ENCODE measurements at regions not wholly inside any gene's neighbourhood (a gene's known extent, or its start where the extent isn't known, plus 50 kb on each side); places are given as distances from the start of the nearest gene placed in this dataset.
"Not testable (repeated sequence)": the region's sequence is repeated elsewhere in the genome, so short reads cannot be mapped to it uniquely, and the experiment has no call there.

- no peak overlapping the region for H3K4me3 ChIP-seq (replicated peaks; ENCODE audit: low read depth, low read length)
- DNase-seq (ENCODE audit: extremely low read depth, low read depth) = no peak
- TF ChIP-seq CTCF (IDR thresholded peaks at IDR 0.05; ENCODE audit: low read depth, low read length, missing control alignments) = no peak
Observed at GRCh38 chr14:37711831-37712475, 116.5 kb downstream of the TTC6 start.

GRCh38 chr14:37712476-37712860, 117.0 kb downstream of the TTC6 start:
- H3K4me3 ChIP-seq (replicated peaks; ENCODE audit: low read depth, low read length); DNase-seq (ENCODE audit: extremely low read depth, low read depth): not testable (repeated sequence)

GRCh38 chr14:37712976-37713431, 117.6 kb downstream of the TTC6 start:
- DNase-seq (ENCODE audit: extremely low read depth, low read depth) = no peak
- H3K4me3 ChIP-seq (replicated peaks; ENCODE audit: low read depth, low read length) = no peak overlapping the region
- no peak for TF ChIP-seq CTCF (IDR thresholded peaks at IDR 0.05; ENCODE audit: low read depth, low read length, missing control alignments)

- TF ChIP-seq CTCF (IDR thresholded peaks at IDR 0.05; ENCODE audit: low read depth, low read length, missing control alignments) = no peak
- DNase-seq (ENCODE audit: extremely low read depth, low read depth) = no peak
Observed at GRCh38 chr14:37720131-37720530, 124.7 kb downstream of the TTC6 start.

GRCh38 chr14:37721976-37722659, 126.7 kb downstream of the TTC6 start:
- no peak for TF ChIP-seq CTCF (IDR thresholded peaks at IDR 0.05; ENCODE audit: low read depth, low read length, missing control alignments)
- no peak for DNase-seq (ENCODE audit: extremely low read depth, low read depth)
- no peak overlapping the region for H3K4me3 ChIP-seq (replicated peaks; ENCODE audit: low read depth, low read length)

More at GRCh38 chr14:37720131-37720530, 124.7 kb downstream of the TTC6 start:
- no peak overlapping the region for H3K4me3 ChIP-seq (replicated peaks; ENCODE audit: low read depth, low read length)

GRCh38 chr14:37723515-37723914, 128.1 kb downstream of the TTC6 start:
- DNase-seq (ENCODE audit: extremely low read depth, low read depth) = no peak
- H3K4me3 ChIP-seq (replicated peaks; ENCODE audit: low read depth, low read length) = no peak overlapping the region
- TF ChIP-seq CTCF (IDR thresholded peaks at IDR 0.05; ENCODE audit: low read depth, low read length, missing control alignments) = no peak

- TF ChIP-seq CTCF (IDR thresholded peaks at IDR 0.05; ENCODE audit: low read depth, low read length, missing control alignments) = no peak
- no peak for DNase-seq (ENCODE audit: extremely low read depth, low read depth)
Observed at GRCh38 chr14:37726708-37727107, 131.3 kb downstream of the TTC6 start.

More at GRCh38 chr14:37726708-37727107, 131.3 kb downstream of the TTC6 start:
- H3K4me3 ChIP-seq (replicated peaks; ENCODE audit: low read depth, low read length) = no peak overlapping the region

Data from HFF-Myc (cell line).